ENCODE measurements at regions not wholly inside any gene's neighbourhood (a gene's known extent, or its start where the extent isn't known, plus 50 kb on each side); places are given as distances from the start of the nearest gene placed in this dataset.

DNA sequence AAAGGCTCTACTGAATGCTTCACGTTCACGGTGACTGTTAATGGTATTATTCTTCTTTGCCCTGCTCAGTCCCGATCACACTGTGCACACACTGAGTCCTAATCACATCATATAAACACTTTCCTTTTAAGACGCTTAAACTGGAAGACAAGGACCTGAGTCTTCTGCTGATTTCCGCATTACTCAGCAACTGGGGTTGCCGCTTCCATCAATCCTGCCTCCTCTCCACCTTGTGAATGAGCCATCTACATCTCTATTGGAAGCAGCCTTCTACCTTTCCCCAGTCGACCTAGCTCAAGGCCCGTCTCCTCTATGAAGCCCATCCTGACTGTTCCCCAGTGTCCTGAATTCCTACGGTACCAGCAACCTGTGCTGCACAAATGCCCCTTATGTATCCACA is 104.7 kb downstream of the NCOR2 start:
- Histone ChIP-seq H3K27ac (ENCODE audit: low read depth, low read length) (no peak overlapping the region), H3K36me3 (ENCODE audit: control insufficient read depth in 1 of 2, insufficient read depth in 2 of 2, low read length in 2 of 2) (peaks cover 5 to 17% of the 10 kb centered on the region in 2 experiments), H3K4me3 (replicated peaks in 1 of 2; ENCODE audit: low read depth in 1 of 2, low read length in 2 of 2) (no peak overlapping the region), H4K20me1 (ENCODE audit: insufficient read depth) (no peaks in the 10 kb centered on the region), H3K9me2 (ENCODE audit: insufficient read depth) (no peaks in the 10 kb centered on the region), H3K4me2 (ENCODE audit: low read length) (no peak overlapping the region), H3K9ac (ENCODE audit: low read length) (no peak overlapping the region), H2AFZ (ENCODE audit: low read depth, low read length, poor library complexity, severe bottlenecking) (no peak overlapping the region), H3K4me1 (ENCODE audit: control insufficient read depth in 1 of 2, insufficient read depth in 2 of 2, low read length in 2 of 2) (no peaks in the 10 kb centered on the region), H3K79me2 (ENCODE audit: insufficient read depth, low read length) (no peaks in the 10 kb centered on the region), H3K27me3 (ENCODE audit: insufficient read depth, low read length) (no peaks in the 10 kb centered on the region), H3K9me3 (ENCODE audit: control insufficient read depth in 1 of 2, insufficient read depth in 1 of 2, low read depth in 1 of 2, low read length in 2 of 2) (no peaks in the 10 kb centered on the region)
- POLR2A ChIA-PET = no interaction called here
- CTCF ChIA-PET = no interaction called here
- BruUV-seq (replicated peaks) = no TSS peak
- RAD21 ChIA-PET (ENCODE audit: low non-redundant PET in 1 of 2, low total read pairs in 2 of 2, uncharacterized antibody in 2 of 2, unreplicated experiment in 2 of 2) = no interaction called here
- no peak for ATAC-seq
- intact Hi-C loops (cut with micrococcal nuclease) = no loop called here
- DNase-seq (ENCODE audit: low read depth, low spot score) = no peak
- no peak for TF ChIP-seq POLR2A (IDR thresholded peaks at IDR 0.05; ENCODE audit: borderline replicate concordance, extremely low read depth, insufficient read depth, insufficient read length)
- no peak for TF ChIP-seq RAD21 (IDR thresholded peaks at IDR 0.05; ENCODE audit: low read depth)
- TF ChIP-seq SRF (IDR thresholded peaks at IDR 0.05; ENCODE audit: low read depth) = no peak
- no peak for TF ChIP-seq FOSL1 (IDR thresholded peaks at IDR 0.05; ENCODE audit: low read depth)
- no peak for TF ChIP-seq ZFX (IDR thresholded peaks at IDR 0.05)
- TF ChIP-seq EZH2 (IDR thresholded peaks at IDR 0.05) = no peak
- TF ChIP-seq JUND (IDR thresholded peaks at IDR 0.05) = no peak
- no peak for TF ChIP-seq TCF7L2 (IDR thresholded peaks at IDR 0.05; ENCODE audit: borderline replicate concordance, extremely low read depth, insufficient read depth, insufficient read length)
- no peak for TF ChIP-seq CEBPB (IDR thresholded peaks at IDR 0.05; ENCODE audit: low read depth)
- no peak for TF ChIP-seq POLR2AphosphoS5 (IDR thresholded peaks at IDR 0.05; ENCODE audit: low read depth, low read length)
- TF ChIP-seq ZNF274 (IDR thresholded peaks at IDR 0.05; ENCODE audit: low read depth, low read length) = no peak
- no peak for TF ChIP-seq SP1 (IDR thresholded peaks at IDR 0.05; ENCODE audit: low read depth)
- TF ChIP-seq MAX (IDR thresholded peaks at IDR 0.05) = no peak
- TF ChIP-seq ELF1 (IDR thresholded peaks at IDR 0.05; ENCODE audit: borderline replicate concordance, low read depth) = no peak
- TF ChIP-seq CBX3 (IDR thresholded peaks at IDR 0.05; ENCODE audit: low read depth) = no peak
- no peak for TF ChIP-seq SIN3A (IDR thresholded peaks at IDR 0.05; ENCODE audit: low read depth)
- TF ChIP-seq EZH2phosphoT487 (IDR thresholded peaks at IDR 0.05; ENCODE audit: borderline replicate concordance) = no peak
- no peak for TF ChIP-seq EGR1 (IDR thresholded peaks at IDR 0.05; ENCODE audit: low read depth)
